ENCODE measurements at regions not wholly inside any gene's neighbourhood (a gene's known extent, or its start where the extent isn't known, plus 50 kb on each side); places are given as distances from the start of the nearest gene placed in this dataset.

- no peak overlapping the region for H3K4me3 Mint-ChIP-seq
- H3K4me1 Mint-ChIP-seq, result no peaks in the 10 kb centered on the region
- no peak overlapping the region for H3K9ac ChIP-seq
- no peaks in the 10 kb centered on the region for H3F3A ChIP-seq (ENCODE audit: low read depth)
- no peak overlapping the region for H3K4me3 ChIP-seq
- H3K79me2 ChIP-seq (ENCODE audit: low read depth), result no peaks in the 10 kb centered on the region
- H3K9me3 Mint-ChIP-seq, result peaks cover 2% of the 10 kb centered on the region
- H3K4me2 ChIP-seq, result no peak overlapping the region
- H3K36me3 ChIP-seq, result no peaks in the 10 kb centered on the region
- H3K36me3 Mint-ChIP-seq, result no peaks in the 10 kb centered on the region
- no peaks in the 10 kb centered on the region for H3K27me3 Mint-ChIP-seq (ENCODE audit: insufficient read depth, low read depth)
- H4K20me1 ChIP-seq (ENCODE audit: low read depth), result no peaks in the 10 kb centered on the region
- no peaks in the 10 kb centered on the region for H3K9me3 ChIP-seq (ENCODE audit: low read depth)
- H3K27ac Mint-ChIP-seq, result no peak overlapping the region
- no peak for DNase-seq (ENCODE audit: low spot score)
- H3K27ac ChIP-seq, result no peak overlapping the region
- no peaks in the 10 kb centered on the region for H3K27me3 ChIP-seq
- TF ChIP-seq CTCF (IDR thresholded peaks at IDR 0.05), result no peak
- TF ChIP-seq EZH2 (IDR thresholded peaks at IDR 0.05), result no peak
- TF ChIP-seq EZH2phosphoT487 (IDR thresholded peaks at IDR 0.05), result no peak
- no peak overlapping the region for H2AFZ ChIP-seq (replicated peaks)
- H3K4me1 ChIP-seq, result no peaks in the 10 kb centered on the region
Measured at GRCh38 chr2:223501641-223502040, 100.5 kb downstream of the SCG2 start.

- H3K9me3 ChIP-seq (ENCODE audit: low read depth), result no peaks in the 10 kb centered on the region
- H3K9ac ChIP-seq, result no peak overlapping the region
- no peak for TF ChIP-seq EZH2 (IDR thresholded peaks at IDR 0.05)
- no peak for TF ChIP-seq EZH2phosphoT487 (IDR thresholded peaks at IDR 0.05)
- no peak for TF ChIP-seq CTCF (IDR thresholded peaks at IDR 0.05)
- no peaks in the 10 kb centered on the region for H3K79me2 ChIP-seq (ENCODE audit: low read depth)
- H3K27me3 Mint-ChIP-seq (ENCODE audit: insufficient read depth, low read depth), result no peaks in the 10 kb centered on the region
- H3K4me2 ChIP-seq, result no peak overlapping the region
- H3K27ac ChIP-seq, result no peak overlapping the region
- no peaks in the 10 kb centered on the region for H3F3A ChIP-seq (ENCODE audit: low read depth)
- no peaks in the 10 kb centered on the region for H3K27me3 ChIP-seq
- H3K4me1 Mint-ChIP-seq, result no peaks in the 10 kb centered on the region
- H3K4me1 ChIP-seq, result no peaks in the 10 kb centered on the region
- no peak for DNase-seq (ENCODE audit: low spot score)
- no peak overlapping the region for H3K4me3 Mint-ChIP-seq
- no peaks in the 10 kb centered on the region for H3K36me3 Mint-ChIP-seq
- H3K36me3 ChIP-seq, result no peaks in the 10 kb centered on the region
- no peak overlapping the region for H3K4me3 ChIP-seq
- no peak overlapping the region for H2AFZ ChIP-seq (replicated peaks)
- peaks cover 2% of the 10 kb centered on the region for H3K9me3 Mint-ChIP-seq
- H4K20me1 ChIP-seq (ENCODE audit: low read depth), result no peaks in the 10 kb centered on the region
- H3K27ac Mint-ChIP-seq, result no peak overlapping the region
Measured at GRCh38 chr2:223503746-223504145, 98.4 kb downstream of the SCG2 start.

- TF ChIP-seq EZH2phosphoT487 (IDR thresholded peaks at IDR 0.05), result no peak
- TF ChIP-seq EZH2 (IDR thresholded peaks at IDR 0.05), result no peak
- no peak for TF ChIP-seq CTCF (IDR thresholded peaks at IDR 0.05)
- Histone ChIP-seq H4K20me1 (ENCODE audit: low read depth) (no peaks in the 10 kb centered on the region), H2AFZ (replicated peaks) (no peak overlapping the region), H3K9ac (no peak overlapping the region), H3K4me1 (no peaks in the 10 kb centered on the region), H3K79me2 (ENCODE audit: low read depth) (no peaks in the 10 kb centered on the region), H3K4me3 (no peak overlapping the region), H3K9me3 (ENCODE audit: low read depth) (no peaks in the 10 kb centered on the region), H3K27ac (no peak overlapping the region), H3K4me2 (no peak overlapping the region), H3F3A (ENCODE audit: low read depth) (no peaks in the 10 kb centered on the region), H3K36me3 (no peaks in the 10 kb centered on the region), H3K27me3 (no peaks in the 10 kb centered on the region)
- H3K36me3 Mint-ChIP-seq, result no peaks in the 10 kb centered on the region
- no peak overlapping the region for H3K4me3 Mint-ChIP-seq
- H3K27me3 Mint-ChIP-seq (ENCODE audit: insufficient read depth, low read depth), result no peaks in the 10 kb centered on the region
- H3K9me3 Mint-ChIP-seq, result peaks cover 2% of the 10 kb centered on the region
- H3K4me1 Mint-ChIP-seq, result no peaks in the 10 kb centered on the region
- no peak overlapping the region for H3K27ac Mint-ChIP-seq
- no peak for DNase-seq (ENCODE audit: low spot score)
Measured at GRCh38 chr2:223508372-223508771, 93.8 kb downstream of the SCG2 start.

- DNase-seq (ENCODE audit: low spot score), result no peak
- Mint-ChIP-seq H3K4me1 (no peaks in the 10 kb centered on the region), H3K36me3 (no peaks in the 10 kb centered on the region), H3K9me3 (peaks cover 4% of the 10 kb centered on the region), H3K4me3 (no peak overlapping the region), H3K27ac (no peak overlapping the region), H3K27me3 (ENCODE audit: insufficient read depth, low read depth) (no peaks in the 10 kb centered on the region)
- Histone ChIP-seq H3K79me2 (ENCODE audit: low read depth) (no peaks in the 10 kb centered on the region), H3F3A (ENCODE audit: low read depth) (no peaks in the 10 kb centered on the region), H4K20me1 (ENCODE audit: low read depth) (no peaks in the 10 kb centered on the region), H3K9me3 (ENCODE audit: low read depth) (no peaks in the 10 kb centered on the region), H2AFZ (replicated peaks) (no peak overlapping the region), H3K9ac (no peak overlapping the region), H3K4me3 (no peak overlapping the region), H3K4me2 (no peak overlapping the region), H3K36me3 (no peaks in the 10 kb centered on the region), H3K27me3 (no peaks in the 10 kb centered on the region), H3K27ac (no peak overlapping the region), H3K4me1 (no peaks in the 10 kb centered on the region)
- no peak for TF ChIP-seq CTCF (IDR thresholded peaks at IDR 0.05)
Measured at GRCh38 chr2:223510713-223511112, 91.4 kb downstream of the SCG2 start.

Data from neural progenitor cell (in vitro differentiated cells).